Spleen (tissue), 11 donors: ENCODE measurements at regions not wholly inside any gene's neighbourhood (a gene's known extent, or its start where the extent isn't known, plus 50 kb on each side); places are given as distances from the start of the nearest gene placed in this dataset.
"Not testable (repeated sequence)": the region's sequence is repeated elsewhere in the genome, so short reads cannot be mapped to it uniquely, and the experiment has no call there.

ENCODE experiments used
- DNase-seq: peaks from one replicate; pipeline ENCODE4 v3.0.0-alpha.2; 2020
- H3K27ac ChIP-seq, 8 donors: fragments of 200-600 bp; sonication (generic) in 7 of 8; 1 replicate in 4 of 8; 2 replicates in 4 of 8; pipeline versions ENCODE4 v1.5.0 to v1.8.0; 2016 to 2021; ENCODE audit warnings: inconsistent platforms in 4 of 8, mild to moderate bottlenecking in 4 of 8, moderate library complexity in 1 of 8
- H3K27me3 ChIP-seq, 7 donors: fragments of 200-600 bp; sonication (generic) in 6 of 7; replicated peaks in 1 of 7; 1 replicate in 4 of 7; 2 replicates in 3 of 7; pipeline versions ENCODE4 v1.5.0 to v1.8.0; 2016 to 2021; ENCODE audit warnings: inconsistent platforms in 3 of 7, mild to moderate bottlenecking in 1 of 7
- H3K36me3 ChIP-seq, 6 donors: fragments of 200-600 bp; sonication (generic) in 5 of 6; 1 replicate in 4 of 6; 2 replicates in 2 of 6; pipeline versions ENCODE4 v1.5.0 to v1.8.0; 2016 to 2021; ENCODE audit warnings: inconsistent platforms in 2 of 6
- H3K4me1 ChIP-seq, 6 donors: fragments of 200-600 bp; sonication (generic) in 5 of 6; 1 replicate in 3 of 6; 2 replicates in 3 of 6; pipeline versions ENCODE4 v1.5.0 to v1.8.0; 2016 to 2021; ENCODE audit warnings: inconsistent platforms in 3 of 6
- H3K4me3 ChIP-seq, 8 donors: fragments of 200-600 bp; sonication (generic) in 7 of 8; 1 replicate in 4 of 8; 2 replicates in 4 of 8; pipeline versions ENCODE4 v1.5.0 to v1.8.0; 2016 to 2021; ENCODE audit warnings: inconsistent platforms in 4 of 8, mild to moderate bottlenecking in 4 of 8, moderate library complexity in 2 of 8
- H3K9me3 ChIP-seq, 8 donors: fragments of 200-600 bp; sonication (generic) in 7 of 8; 1 replicate in 4 of 8; 2 replicates in 4 of 8; pipeline versions ENCODE4 v1.5.0 to v1.8.0; 2016 to 2021; ENCODE audit warnings: inconsistent platforms in 4 of 8
- POLR2A ChIP-seq, 3 donors: fragments of 450-650 bp; IDR thresholded peaks; one replicate each; pipeline ENCODE4 v1.5.1; 2017; ENCODE audit warnings: antibody characterized with exemption in 3 of 3, mild to moderate bottlenecking in 1 of 3
- POLR2AphosphoS5 ChIP-seq, 3 donors: sonication (generic); formaldehyde crosslinking; IDR thresholded peaks; one replicate each; pipeline ENCODE4 v1.5.1; 2017; ENCODE audit warnings: antibody characterized with exemption in 3 of 3
- WGBS, 5 donors: extraction: QIAGEN DNeasy Blood & Tissue Kit in 3 of 5; methylation state at CpG; one replicate each; pipeline versions ENCODE4 v1.1.5 to v1.1.7; 2013 to 2018; 5-methylcytosine and 5-hydroxymethylcytosine counted together
- intact Hi-C: fragments of 100-400 bp; cut with DNase I; formaldehyde crosslinking; loops from one replicate; pipeline ENCODE4 v1.15.0; 2023; ENCODE audit warnings: low total_unique reads
- TF ChIP-seq, protein P1 (sequence below), 11 experiments: fragments of 200-600 bp in 7 of 11; fragments of 450-650 bp in 4 of 11; sonication (generic) in 4 of 11; IDR thresholded peaks in 8 of 11; conservative IDR thresholded peaks in 3 of 11; 1 replicate in 7 of 11; 2 replicates in 4 of 11; pipeline versions ENCODE4 v1.4.0 to v1.8.0; 2016 to 2021; ENCODE audit warnings: antibody characterized with exemption in 11 of 11, inconsistent platforms in 4 of 11, mild to moderate bottlenecking in 1 of 11
- donor health status: healthy with polysubstance abuse.
- donor health status: DM: no; HTN: no; CAD: no; lungs with moderate emphysema.
- donor health status: DM: no; HTN: no; CAD: no.
- donor health status: Bipolar disorder and iron deficiency.
- donor health status: healthy.
- donor health status: DM: no; HTN: no; CAD: no.
- donor health status: DM: yes; HTN: yes; CAD: no.

DNA sequence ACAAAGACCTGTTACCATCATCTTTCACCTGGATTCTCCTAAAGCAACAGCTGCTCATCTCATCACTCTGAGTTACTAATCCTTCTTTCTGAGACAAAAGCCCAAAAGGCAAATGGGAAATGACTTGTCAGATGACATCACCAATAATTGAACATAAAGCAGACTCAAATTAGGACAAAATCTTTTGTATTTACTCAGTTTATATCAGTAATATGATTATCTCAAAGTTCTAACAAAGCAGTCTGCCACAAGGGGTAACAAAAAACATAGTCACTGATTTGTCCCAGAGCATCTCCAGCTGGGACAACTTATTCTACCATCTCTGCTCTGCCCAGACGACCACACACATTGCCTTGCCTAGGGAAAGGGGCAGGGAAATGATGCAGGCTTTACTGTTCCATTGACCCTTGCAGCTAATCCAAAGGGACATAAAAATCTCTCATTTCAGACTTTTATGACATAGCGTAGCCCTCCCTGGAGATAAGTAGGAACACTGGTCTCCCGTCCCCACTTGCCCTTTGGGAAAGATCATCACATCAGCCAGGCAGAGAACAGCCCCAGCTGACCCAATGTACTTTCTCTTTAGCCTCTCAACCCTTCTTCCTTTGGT is 249.5 kb upstream of the PTGER4 start:
- no peak for DNase-seq
- Histone ChIP-seq H3K9me3 (no peaks in the 10 kb centered on the region), H3K27me3 (no peaks in the 10 kb centered on the region), H3K36me3 (no peaks in the 10 kb centered on the region), H3K4me1 (peaks cover 5 to 12% (median 11%) of the 10 kb centered on the region in 6 donors), H3K4me3 (no peak overlapping the region), H3K27ac (peak overlapping the region in 5 of 8 donors; percentile 24 to 56 (median 32))
- WGBS, 5 donors = 68 to 87% (median 83%) methylated on average over 3 of the region's 3 CpGs
- TF ChIP-seq, protein P1, sequence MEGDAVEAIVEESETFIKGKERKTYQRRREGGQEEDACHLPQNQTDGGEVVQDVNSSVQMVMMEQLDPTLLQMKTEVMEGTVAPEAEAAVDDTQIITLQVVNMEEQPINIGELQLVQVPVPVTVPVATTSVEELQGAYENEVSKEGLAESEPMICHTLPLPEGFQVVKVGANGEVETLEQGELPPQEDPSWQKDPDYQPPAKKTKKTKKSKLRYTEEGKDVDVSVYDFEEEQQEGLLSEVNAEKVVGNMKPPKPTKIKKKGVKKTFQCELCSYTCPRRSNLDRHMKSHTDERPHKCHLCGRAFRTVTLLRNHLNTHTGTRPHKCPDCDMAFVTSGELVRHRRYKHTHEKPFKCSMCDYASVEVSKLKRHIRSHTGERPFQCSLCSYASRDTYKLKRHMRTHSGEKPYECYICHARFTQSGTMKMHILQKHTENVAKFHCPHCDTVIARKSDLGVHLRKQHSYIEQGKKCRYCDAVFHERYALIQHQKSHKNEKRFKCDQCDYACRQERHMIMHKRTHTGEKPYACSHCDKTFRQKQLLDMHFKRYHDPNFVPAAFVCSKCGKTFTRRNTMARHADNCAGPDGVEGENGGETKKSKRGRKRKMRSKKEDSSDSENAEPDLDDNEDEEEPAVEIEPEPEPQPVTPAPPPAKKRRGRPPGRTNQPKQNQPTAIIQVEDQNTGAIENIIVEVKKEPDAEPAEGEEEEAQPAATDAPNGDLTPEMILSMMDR (IDR thresholded peaks at IDR 0.05 in 8 of 11, conservative IDR thresholded peaks at IDR 0.05 in 3 of 11) = no peak
- TF ChIP-seq POLR2AphosphoS5 (IDR thresholded peaks at IDR 0.05) (no peak), POLR2A (IDR thresholded peaks at IDR 0.05) (no peak)
- intact Hi-C loops = no loop called here

DNA sequence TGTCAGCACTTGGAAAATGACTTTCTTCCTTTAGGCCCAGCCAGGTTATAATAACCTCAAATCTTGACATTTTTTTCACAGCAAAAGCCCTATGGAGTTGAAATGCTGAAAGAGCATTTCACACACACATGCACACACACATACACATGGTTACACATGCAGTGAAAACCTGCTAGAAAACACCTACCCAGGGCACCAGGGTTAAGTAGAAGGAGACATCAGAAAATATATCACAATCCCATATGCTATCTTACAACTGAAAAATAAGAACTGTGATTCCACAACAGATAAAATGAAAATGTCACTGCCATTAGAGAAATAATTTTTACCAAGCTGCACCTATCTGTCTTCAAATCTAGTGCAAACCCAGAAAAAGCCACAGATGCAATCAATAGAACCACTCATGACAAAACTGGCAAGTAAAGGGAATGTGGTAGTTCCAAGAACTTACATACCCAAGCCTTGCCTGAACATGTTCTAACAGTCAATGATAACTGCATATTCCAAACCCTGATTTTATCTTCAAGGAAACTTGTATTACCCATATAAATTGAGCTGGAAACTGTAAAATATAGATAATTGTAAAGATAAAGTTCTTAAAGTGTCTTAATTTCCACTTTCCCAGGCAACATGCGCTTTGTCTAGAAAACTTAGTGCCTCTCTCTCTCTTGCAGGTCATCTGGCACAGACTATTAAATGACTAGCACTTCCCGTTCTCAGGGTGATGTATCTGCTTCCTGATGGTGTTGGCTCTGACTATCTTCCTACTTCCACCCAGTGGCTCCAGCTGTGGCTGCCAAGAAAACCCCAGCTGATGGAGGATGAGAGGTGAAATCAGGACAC is 250.2 kb upstream of the PTGER4 start:
- Histone ChIP-seq H3K36me3 (no peaks in the 10 kb centered on the region), H3K27me3 (no peaks in the 10 kb centered on the region), H3K9me3 (no peaks in the 10 kb centered on the region), H3K4me3 (no peak overlapping the region), H3K27ac (peak overlapping the region in 5 of 8 donors; percentile 24 to 56 (median 32)), H3K4me1 (peaks cover 5 to 12% (median 11%) of the 10 kb centered on the region in 6 donors)
- peak in 1 of 3 donors; percentile 57 for TF ChIP-seq POLR2AphosphoS5 (IDR thresholded peaks at IDR 0.05)
- TF ChIP-seq, protein P1 (IDR thresholded peaks at IDR 0.05 in 8 of 11, conservative IDR thresholded peaks at IDR 0.05 in 3 of 11) = no peak
- DNase-seq = no peak
- intact Hi-C loops = no loop called here
- 21 to 39% (median 27%) methylated on average over 2 of the region's 2 CpGs for WGBS, 5 donors

DNA sequence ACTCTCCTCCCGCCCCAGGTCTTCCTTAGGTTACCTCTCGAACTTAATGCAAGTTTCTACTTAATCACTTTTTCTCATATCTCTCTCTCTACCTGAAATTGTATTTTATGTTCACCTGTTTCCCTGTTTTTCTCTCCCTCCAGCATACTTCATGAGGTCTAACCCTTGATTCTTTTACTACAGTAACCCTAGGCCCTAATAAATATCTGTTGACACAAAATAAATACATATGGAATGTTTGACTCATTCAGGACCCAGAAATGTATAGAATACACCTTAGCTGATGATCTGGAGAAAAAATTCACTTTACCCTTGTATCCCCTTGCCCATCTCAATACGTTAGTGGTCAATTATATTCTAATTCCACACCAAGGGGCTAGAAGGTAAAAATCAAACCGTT is 250.9 kb upstream of the PTGER4 start:
- H3K27me3 ChIP-seq = no peaks in the 10 kb centered on the region
- TF ChIP-seq POLR2A (IDR thresholded peaks at IDR 0.05) (no peak), POLR2AphosphoS5 (IDR thresholded peaks at IDR 0.05) (no peak)
- TF ChIP-seq, protein P1 (IDR thresholded peaks at IDR 0.05 in 8 of 11, conservative IDR thresholded peaks at IDR 0.05 in 3 of 11) = no peak
- 94 to 99% (median 95%) methylated on average over 4 of the region's 4 CpGs for WGBS, 5 donors
- no peak for DNase-seq
- H3K27ac ChIP-seq = peak overlapping the region in 1 of 8 donors; percentile 56
- no peaks in the 10 kb centered on the region for H3K9me3 ChIP-seq
- intact Hi-C loops = no loop called here
- no peak overlapping the region for H3K4me3 ChIP-seq
- no peaks in the 10 kb centered on the region for H3K36me3 ChIP-seq
- H3K4me1 ChIP-seq = peaks cover 5 to 12% (median 11%) of the 10 kb centered on the region in 6 donors

DNA sequence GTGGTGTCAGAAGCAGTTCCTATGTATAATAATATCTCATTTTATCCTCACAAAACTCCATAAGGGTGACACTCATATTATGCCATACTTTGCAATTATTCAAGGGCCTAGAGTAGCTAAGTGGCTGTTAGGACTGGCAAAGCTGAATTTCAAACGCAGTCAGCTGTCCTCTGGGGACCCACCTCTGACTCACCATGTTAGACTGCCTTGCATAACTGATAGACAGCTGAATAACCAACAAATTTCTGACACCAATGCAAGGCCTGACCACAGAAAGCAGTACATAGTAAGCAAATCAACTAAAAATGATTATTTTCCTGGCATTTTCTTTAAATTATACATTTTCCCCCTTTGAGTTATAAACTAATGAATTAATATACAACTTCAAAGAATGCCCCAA is 251.6 kb upstream of the PTGER4 start:
- H3K4me1 ChIP-seq = peaks cover 5 to 12% (median 11%) of the 10 kb centered on the region in 6 donors
- H3K9me3 ChIP-seq = no peaks in the 10 kb centered on the region
- intact Hi-C loops = no loop called here
- H3K27me3 ChIP-seq = no peaks in the 10 kb centered on the region
- no peaks in the 10 kb centered on the region for H3K36me3 ChIP-seq
- WGBS, 5 donors = 51 to 61% (median 59%) methylated on average over 1 of the region's 1 CpG
- H3K4me3 ChIP-seq = no peak overlapping the region
- TF ChIP-seq POLR2AphosphoS5 (IDR thresholded peaks at IDR 0.05) = no peak
- TF ChIP-seq POLR2A (IDR thresholded peaks at IDR 0.05) = no peak
- TF ChIP-seq, protein P1 (IDR thresholded peaks at IDR 0.05 in 8 of 11, conservative IDR thresholded peaks at IDR 0.05 in 3 of 11) = no peak
- no peak overlapping the region for H3K27ac ChIP-seq
- DNase-seq = no peak

DNA sequence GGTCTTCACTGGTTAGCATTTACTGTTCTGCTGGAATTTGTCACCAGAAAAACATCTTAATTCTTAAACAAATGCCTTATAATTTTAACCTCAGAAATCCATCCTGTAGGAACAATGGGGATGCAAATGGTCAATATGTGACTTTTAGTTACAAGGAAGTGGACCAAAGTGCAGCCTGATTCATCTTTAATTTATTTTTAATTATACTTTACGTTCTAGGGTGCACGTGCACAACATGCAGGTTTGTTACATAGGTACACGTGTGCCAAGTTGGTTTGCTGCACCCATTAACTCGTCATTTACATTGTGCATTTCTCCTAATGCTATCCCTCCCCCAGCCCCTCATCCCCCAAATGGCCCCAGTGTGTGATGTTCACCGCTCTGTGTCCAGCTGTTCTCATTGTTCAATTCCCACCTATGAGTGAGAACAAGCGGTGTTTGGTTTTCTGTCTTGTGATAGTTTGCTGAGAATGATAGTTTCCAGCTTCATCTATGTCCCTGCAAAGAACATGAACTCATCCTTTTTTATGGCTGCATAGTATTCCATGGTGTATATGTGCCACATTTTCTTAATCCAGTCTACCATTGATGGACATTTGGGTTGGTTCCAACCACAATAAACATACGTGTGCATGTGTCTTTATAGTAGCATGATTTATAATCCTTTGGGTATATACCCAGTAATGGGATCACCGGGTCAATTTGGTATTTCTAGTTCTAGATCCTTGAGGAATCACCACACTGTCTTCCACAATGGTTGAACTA is 262.5 kb upstream of the PTGER4 start:
- H3K4me3 ChIP-seq, intact Hi-C loops, H3K27me3 ChIP-seq, H3K36me3 ChIP-seq, H3K4me1 ChIP-seq, DNase-seq, H3K27ac ChIP-seq: not testable (repeated sequence)
- WGBS, 5 donors = 80 to 90% (median 84%) methylated on average over 8 of the region's 8 CpGs
- peaks cover 0 to 12% (median 6%) of the 10 kb centered on the region in 8 donors for H3K9me3 ChIP-seq
